ENCODE measurements at regions not wholly inside any gene's neighbourhood (a gene's known extent, or its start where the extent isn't known, plus 50 kb on each side); places are given as distances from the start of the nearest gene placed in this dataset.

DNA sequence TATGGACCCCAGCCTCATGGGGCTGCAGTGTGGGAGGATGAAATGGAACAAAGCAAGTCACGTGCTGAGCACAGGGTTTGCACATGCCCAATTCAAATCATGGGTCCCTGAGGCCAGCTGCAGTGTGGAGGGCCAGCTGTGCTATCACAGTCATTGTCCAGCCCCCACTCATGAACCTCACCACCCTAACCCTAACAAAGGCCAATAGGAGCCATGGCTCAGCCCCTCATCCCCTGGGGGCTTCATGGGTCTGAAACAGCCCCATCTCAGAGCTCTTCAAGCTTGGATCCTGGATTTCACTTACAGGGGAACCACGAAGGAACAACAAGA, 125.6 kb upstream of the MAFB start (continued):
- TF ChIP-seq POU5F1 (IDR thresholded peaks at IDR 0.05; ENCODE audit: low read depth, low read length) (no peak), CHD7 (IDR thresholded peaks at IDR 0.05; ENCODE audit: insufficient replicate concordance, low read length) (no peak), TCF12 (IDR thresholded peaks at IDR 0.05; ENCODE audit: low read depth, low read length) (no peak), RAD21 (IDR thresholded peaks at IDR 0.05 in 1 of 2, conservative IDR thresholded peaks at IDR 0.05 in 1 of 2; ENCODE audit: low read depth in 2 of 2, low read length in 2 of 2) (no peak), CREB1 (IDR thresholded peaks at IDR 0.05) (no peak)
